ENCODE measurements at regions not wholly inside any gene's neighbourhood (a gene's known extent, or its start where the extent isn't known, plus 50 kb on each side); places are given as distances from the start of the nearest gene placed in this dataset.

DNA sequence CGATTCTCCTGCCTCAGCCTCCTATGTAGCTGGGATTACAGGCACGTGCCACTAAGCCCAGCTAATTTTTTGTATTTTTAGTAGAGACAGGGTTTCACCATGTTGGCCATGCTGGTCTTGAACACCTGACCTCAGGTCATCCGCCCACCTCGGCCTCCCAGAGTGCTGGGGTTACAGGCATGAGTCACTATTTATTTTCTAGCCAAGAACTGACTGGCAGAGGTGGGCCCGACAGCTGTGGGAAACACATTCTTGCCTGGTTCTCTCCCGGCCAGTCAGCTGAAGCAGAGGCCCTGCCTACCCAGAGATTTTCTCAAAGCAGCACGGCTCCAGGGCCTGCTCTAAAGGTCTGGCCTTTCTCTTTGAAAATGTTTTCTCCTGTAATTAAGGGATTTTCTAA, 108.0 kb downstream of the KCTD15 start:
- H3K4me3 ChIP-seq: peak overlapping the region; percentile 59

DNA sequence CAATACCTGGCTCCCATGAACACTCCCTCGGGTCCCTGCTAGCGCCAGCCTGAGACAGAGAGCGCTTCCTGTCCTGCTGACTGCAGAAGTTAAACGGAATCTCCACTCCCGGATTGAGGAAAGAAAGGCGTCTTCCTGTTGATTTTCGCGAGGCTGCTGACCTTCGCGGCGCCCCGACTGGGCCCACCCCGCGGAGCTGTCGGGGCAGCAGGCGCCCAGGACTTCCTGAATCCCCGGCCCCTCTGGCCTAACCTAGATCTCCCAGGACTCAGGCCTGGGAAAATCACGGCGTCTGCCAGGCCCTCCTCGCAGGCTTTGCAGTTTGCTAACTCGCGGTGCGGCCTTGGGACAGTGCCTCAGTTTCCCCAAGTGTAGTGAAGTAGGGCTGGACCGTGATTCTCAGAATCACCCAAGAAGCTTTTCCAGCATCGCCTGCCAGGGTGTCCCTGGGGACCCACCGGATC, 108.8 kb downstream of the KCTD15 start:
- Histone ChIP-seq H3K9me3 (no peaks in the 10 kb centered on the region), H3K27ac (peak overlapping the region; percentile 96), H3K27me3 (peaks cover 11% of the 10 kb centered on the region), H3K4me1 (peaks cover 33% of the 10 kb centered on the region), H3K4me3 (peak overlapping the region; percentile 59), H3K36me3 (no peaks in the 10 kb centered on the region)
- no peak for DNase-seq (ENCODE audit: low spot score in 2 of 2)
- WGBS: 2% methylated on average over 17 of the region's 26 CpGs
- TF ChIP-seq EP300 (IDR thresholded peaks at IDR 0.05) (no peak), POLR2AphosphoS5 (IDR thresholded peaks at IDR 0.05) (no peak), POLR2A (IDR thresholded peaks at IDR 0.05) (no peak)
- TF ChIP-seq, protein P1, sequence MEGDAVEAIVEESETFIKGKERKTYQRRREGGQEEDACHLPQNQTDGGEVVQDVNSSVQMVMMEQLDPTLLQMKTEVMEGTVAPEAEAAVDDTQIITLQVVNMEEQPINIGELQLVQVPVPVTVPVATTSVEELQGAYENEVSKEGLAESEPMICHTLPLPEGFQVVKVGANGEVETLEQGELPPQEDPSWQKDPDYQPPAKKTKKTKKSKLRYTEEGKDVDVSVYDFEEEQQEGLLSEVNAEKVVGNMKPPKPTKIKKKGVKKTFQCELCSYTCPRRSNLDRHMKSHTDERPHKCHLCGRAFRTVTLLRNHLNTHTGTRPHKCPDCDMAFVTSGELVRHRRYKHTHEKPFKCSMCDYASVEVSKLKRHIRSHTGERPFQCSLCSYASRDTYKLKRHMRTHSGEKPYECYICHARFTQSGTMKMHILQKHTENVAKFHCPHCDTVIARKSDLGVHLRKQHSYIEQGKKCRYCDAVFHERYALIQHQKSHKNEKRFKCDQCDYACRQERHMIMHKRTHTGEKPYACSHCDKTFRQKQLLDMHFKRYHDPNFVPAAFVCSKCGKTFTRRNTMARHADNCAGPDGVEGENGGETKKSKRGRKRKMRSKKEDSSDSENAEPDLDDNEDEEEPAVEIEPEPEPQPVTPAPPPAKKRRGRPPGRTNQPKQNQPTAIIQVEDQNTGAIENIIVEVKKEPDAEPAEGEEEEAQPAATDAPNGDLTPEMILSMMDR (IDR thresholded peaks at IDR 0.05): no peak

More for the DNA sequence above, 108.0 kb downstream of the KCTD15 start:
- peaks cover 11% of the 10 kb centered on the region for H3K27me3 ChIP-seq
- no peaks in the 10 kb centered on the region for H3K36me3 ChIP-seq
- TF ChIP-seq POLR2A (IDR thresholded peaks at IDR 0.05) (no peak), EP300 (IDR thresholded peaks at IDR 0.05) (no peak), POLR2AphosphoS5 (IDR thresholded peaks at IDR 0.05) (peak in 1 of 3 donors; percentile 30)
- TF ChIP-seq, protein P1 (IDR thresholded peaks at IDR 0.05): no peak
- peaks cover 33% of the 10 kb centered on the region for H3K4me1 ChIP-seq
- WGBS: 52% methylated on average over 7 of the region's 7 CpGs
- H3K27ac ChIP-seq: peak overlapping the region; percentile 96
- DNase-seq (ENCODE audit: low spot score in 2 of 2): no peak
- no peaks in the 10 kb centered on the region for H3K9me3 ChIP-seq

DNA sequence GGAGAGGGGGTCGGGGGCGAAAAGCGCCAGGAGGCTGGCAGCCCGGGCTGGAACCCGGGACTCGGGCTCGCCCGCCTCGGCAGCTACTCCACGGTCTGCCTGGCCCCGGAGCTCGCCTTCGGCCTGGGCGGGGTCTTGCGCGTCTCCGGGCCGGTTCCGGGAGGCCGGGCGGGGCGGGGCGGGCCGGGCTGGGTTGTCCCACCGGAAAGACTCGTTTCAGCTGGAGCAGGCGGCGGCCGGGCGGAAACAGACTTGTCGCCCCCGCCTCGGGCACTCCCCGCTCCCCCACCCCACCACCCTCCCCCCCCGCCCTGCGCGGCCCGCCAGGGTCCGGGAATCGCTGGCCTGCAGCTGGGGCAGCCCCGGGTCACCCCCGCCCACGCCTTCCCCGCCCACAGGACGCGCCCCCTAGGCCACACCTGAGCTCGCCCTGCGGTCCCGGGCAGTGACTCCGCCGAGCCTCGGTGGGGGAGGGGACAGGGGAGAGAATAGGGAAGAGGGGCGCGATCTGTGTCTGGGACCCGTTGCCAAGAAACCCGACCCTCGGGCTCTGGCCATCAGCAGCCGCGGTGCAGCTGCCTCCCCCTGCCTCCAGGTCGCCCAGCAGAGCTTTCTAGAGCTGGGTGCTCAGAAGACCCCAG, 109.4 kb downstream of the KCTD15 start:
- Histone ChIP-seq H3K4me1 (peaks cover 33% of the 10 kb centered on the region), H3K9me3 (no peaks in the 10 kb centered on the region), H3K27me3 (peaks cover 11% of the 10 kb centered on the region), H3K36me3 (no peaks in the 10 kb centered on the region), H3K4me3 (peak overlapping the region; percentile 59), H3K27ac (peak overlapping the region; percentile 96)
- 0% methylated on average over 4 of the region's 60 CpGs for WGBS
- DNase-seq (ENCODE audit: low spot score in 2 of 2): peak; percentile 86 to 88
- TF ChIP-seq POLR2AphosphoS5 (IDR thresholded peaks at IDR 0.05): no peak
- TF ChIP-seq POLR2A (IDR thresholded peaks at IDR 0.05): no peak
- no peak for TF ChIP-seq EP300 (IDR thresholded peaks at IDR 0.05)
- TF ChIP-seq, protein P1 (IDR thresholded peaks at IDR 0.05): no peak

DNA sequence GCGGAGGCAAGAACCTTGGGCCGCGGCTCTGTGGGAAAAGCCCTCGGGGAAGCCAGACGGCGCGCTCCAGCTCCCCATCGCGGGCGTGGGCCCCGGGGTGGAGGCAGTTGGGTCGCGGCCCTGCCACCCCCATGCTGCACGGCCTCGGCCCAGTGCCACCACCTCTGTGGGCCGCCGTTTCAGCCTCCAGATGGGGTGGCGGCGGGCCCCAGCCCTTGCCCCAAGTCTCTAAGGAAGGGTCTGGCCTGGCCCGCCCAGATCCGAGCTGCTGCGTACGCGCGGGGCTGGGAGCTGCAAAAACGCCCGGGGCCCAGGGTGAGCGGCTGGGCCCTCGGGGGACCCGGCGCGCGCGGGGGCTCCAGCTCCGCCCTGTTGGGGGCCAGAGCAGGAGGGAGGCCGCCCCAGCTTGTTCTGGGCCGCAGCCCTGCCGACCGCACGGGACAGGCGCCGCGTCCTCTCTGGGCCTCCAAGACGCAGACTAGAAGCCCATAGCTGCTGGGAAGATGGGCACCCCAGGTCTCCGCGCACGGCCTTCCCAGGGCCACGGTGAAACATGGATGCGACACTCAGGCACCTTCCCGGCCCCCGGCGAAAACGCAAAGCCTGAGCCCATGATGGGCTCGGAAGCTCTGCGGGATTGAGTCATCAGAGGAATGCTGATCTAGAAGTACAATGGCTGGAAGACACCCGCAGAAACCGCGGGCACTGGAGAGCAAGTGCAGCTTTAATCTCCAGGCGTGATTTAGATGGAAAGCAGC, 110.1 kb downstream of the KCTD15 start:
- 5% methylated on average over 15 of the region's 59 CpGs for WGBS
- Histone ChIP-seq H3K36me3 (no peaks in the 10 kb centered on the region), H3K4me1 (peaks cover 33% of the 10 kb centered on the region), H3K27ac (peak overlapping the region; percentile 96), H3K9me3 (no peaks in the 10 kb centered on the region), H3K27me3 (peaks cover 11% of the 10 kb centered on the region), H3K4me3 (peak overlapping the region; percentile 59)
- DNase-seq (ENCODE audit: low spot score in 2 of 2): peak in 1 of 2 donors; percentile 72
- no peak for TF ChIP-seq POLR2A (IDR thresholded peaks at IDR 0.05)
- no peak for TF ChIP-seq POLR2AphosphoS5 (IDR thresholded peaks at IDR 0.05)
- TF ChIP-seq EP300 (IDR thresholded peaks at IDR 0.05): no peak
- TF ChIP-seq, protein P1 (IDR thresholded peaks at IDR 0.05): no peak

DNA sequence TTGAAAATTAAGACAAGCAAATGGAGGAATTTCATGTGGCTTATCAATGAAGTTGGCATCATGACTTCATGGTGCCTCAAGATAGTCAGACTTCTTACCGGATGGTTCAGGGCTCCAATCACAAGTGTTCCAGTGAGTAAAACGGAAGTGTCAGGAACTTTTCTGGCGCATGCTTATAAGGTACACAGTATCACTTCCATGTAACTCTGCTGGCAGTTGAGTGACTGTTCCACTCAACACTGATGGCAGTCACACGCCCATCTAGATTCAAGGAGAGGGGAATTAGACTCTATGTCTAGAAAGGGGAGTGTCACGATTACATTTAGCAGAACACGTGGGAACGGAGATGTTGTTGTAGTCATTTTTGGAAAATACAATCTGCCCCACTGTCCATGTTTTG, 114.3 kb downstream of the KCTD15 start:
- 87% methylated on average over 7 of the region's 7 CpGs for WGBS

More for the DNA sequence above, 114.3 kb downstream of the KCTD15 start:
- TF ChIP-seq, protein P1 (IDR thresholded peaks at IDR 0.05): no peak
- TF ChIP-seq POLR2AphosphoS5 (IDR thresholded peaks at IDR 0.05) (no peak), EP300 (IDR thresholded peaks at IDR 0.05) (no peak), POLR2A (IDR thresholded peaks at IDR 0.05) (no peak)
- no peak for DNase-seq (ENCODE audit: low spot score in 2 of 2)
- no peaks in the 10 kb centered on the region for H3K36me3 ChIP-seq
- H3K27ac ChIP-seq: no peak overlapping the region
- H3K9me3 ChIP-seq: no peaks in the 10 kb centered on the region
- peaks cover 11% of the 10 kb centered on the region for H3K4me1 ChIP-seq
- peaks cover 10% of the 10 kb centered on the region for H3K27me3 ChIP-seq
- no peak overlapping the region for H3K4me3 ChIP-seq

All from suprapubic skin (tissue), 4 donors.